Activated CD4-positive, alpha-beta T cell treated with anti-CD3 and anti-CD28 coated beads, Interleukin-2, amount 10 ng/mL, durations not matched to agents 24 days and 14 days (primary cell): ENCODE measurements at regions not wholly inside any gene's neighbourhood (a gene's known extent, or its start where the extent isn't known, plus 50 kb on each side); places are given as distances from the start of the nearest gene placed in this dataset.

Source experiments
- DNase-seq: peaks from one replicate; pipeline ENCODE4 v3.0.0; 2022
- H3K27ac Mint-ChIP-seq: one replicate; pipeline ENCODE4 v1.8.0; 2022; ENCODE audit warnings: mild to moderate bottlenecking, mixed read lengths
- H3K27me3 Mint-ChIP-seq: one replicate; pipeline ENCODE4 v1.8.0; 2022; ENCODE audit warnings: mixed read lengths
- H3K36me3 Mint-ChIP-seq: one replicate; pipeline ENCODE4 v1.8.0; 2022; ENCODE audit warnings: low read depth, mild to moderate bottlenecking, mixed read lengths
- H3K4me1 Mint-ChIP-seq: one replicate; pipeline ENCODE4 v1.8.0; 2021; ENCODE audit warnings: mixed read lengths
- H3K4me3 Mint-ChIP-seq: one replicate; pipeline ENCODE4 v1.8.0; 2022; ENCODE audit warnings: mild to moderate bottlenecking, moderate library complexity, mixed read lengths
- H3K9me3 Mint-ChIP-seq: one replicate; pipeline ENCODE4 v1.8.0; 2021; ENCODE audit warnings: mixed read lengths
- intact Hi-C: fragments of 100-400 bp; cut with micrococcal nuclease; formaldehyde crosslinking; loops from one replicate; pipeline ENCODE4 v1.15.1; 2023

GRCh38 chrX:122546269-122546668, 637.8 kb upstream of the GRIA3 start:
- Mint-ChIP-seq H3K4me3 (no peak overlapping the region), H3K9me3 (no peaks in the 10 kb centered on the region), H3K27ac (no peak overlapping the region), H3K36me3 (no peaks in the 10 kb centered on the region), H3K27me3 (no peaks in the 10 kb centered on the region), H3K4me1 (no peaks in the 10 kb centered on the region)
- intact Hi-C loops = no loop called here
- DNase-seq = no peak

GRCh38 chrX:122552286-122552800, 631.7 kb upstream of the GRIA3 start:
- intact Hi-C loops = no loop called here
- no peaks in the 10 kb centered on the region for H3K36me3 Mint-ChIP-seq
- no peaks in the 10 kb centered on the region for H3K9me3 Mint-ChIP-seq
- no peaks in the 10 kb centered on the region for H3K4me1 Mint-ChIP-seq
- H3K27me3 Mint-ChIP-seq = no peaks in the 10 kb centered on the region
- no peak overlapping the region for H3K27ac Mint-ChIP-seq
- DNase-seq = no peak
- H3K4me3 Mint-ChIP-seq = no peak overlapping the region

GRCh38 chrX:122555925-122556324, 628.2 kb upstream of the GRIA3 start:
- intact Hi-C loops = no loop called here
- no peaks in the 10 kb centered on the region for H3K9me3 Mint-ChIP-seq
- H3K4me3 Mint-ChIP-seq = no peak overlapping the region
- DNase-seq = no peak
- no peaks in the 10 kb centered on the region for H3K4me1 Mint-ChIP-seq
- H3K27ac Mint-ChIP-seq = no peak overlapping the region
- no peaks in the 10 kb centered on the region for H3K27me3 Mint-ChIP-seq
- H3K36me3 Mint-ChIP-seq = no peaks in the 10 kb centered on the region

DNA sequence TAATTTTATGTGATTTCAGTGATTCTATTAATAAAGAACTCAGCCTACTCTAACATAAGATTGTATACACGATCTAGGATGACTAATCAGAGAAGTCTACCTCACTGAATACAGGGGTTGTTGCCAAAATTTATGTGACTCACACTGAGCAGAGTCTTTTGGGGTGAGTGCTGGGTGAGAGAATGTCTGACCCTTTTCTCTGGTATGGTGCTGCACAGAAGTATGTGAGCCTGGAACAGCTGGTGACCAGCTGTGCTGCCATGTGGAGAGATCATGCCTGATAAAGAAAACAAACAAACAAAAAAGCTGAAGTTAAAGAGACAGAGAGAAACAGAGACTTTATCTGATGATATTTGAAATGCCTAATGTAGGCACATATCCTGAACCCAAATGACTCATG, 618.1 kb upstream of the GRIA3 start:
- Mint-ChIP-seq H3K4me1 (no peaks in the 10 kb centered on the region), H3K36me3 (no peaks in the 10 kb centered on the region), H3K27ac (no peak overlapping the region), H3K9me3 (no peaks in the 10 kb centered on the region), H3K4me3 (no peak overlapping the region), H3K27me3 (no peaks in the 10 kb centered on the region)
- DNase-seq = no peak
- intact Hi-C loops = no loop called here

DNA sequence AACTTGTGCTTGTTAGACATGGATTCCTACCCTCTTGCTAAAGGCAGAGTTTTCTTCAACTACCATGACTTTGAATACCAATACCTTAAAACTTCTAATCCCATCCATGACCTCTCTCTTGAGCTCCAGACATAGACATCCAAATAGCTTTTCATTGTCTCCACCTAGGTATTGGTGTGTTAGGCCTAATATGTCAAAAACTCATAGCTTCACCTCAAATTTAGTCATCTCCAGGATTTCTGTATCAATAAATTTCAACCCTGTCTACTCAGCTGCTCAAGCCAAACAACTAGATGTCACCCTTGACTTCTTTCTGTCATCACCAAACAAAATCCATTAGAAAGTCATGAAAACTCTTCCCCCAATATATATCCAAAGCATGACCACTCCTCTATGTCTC, 617.7 kb upstream of the GRIA3 start:
- DNase-seq = no peak
- H3K27me3 Mint-ChIP-seq = no peaks in the 10 kb centered on the region
- H3K36me3 Mint-ChIP-seq = no peaks in the 10 kb centered on the region
- no peak overlapping the region for H3K27ac Mint-ChIP-seq
- H3K9me3 Mint-ChIP-seq = no peaks in the 10 kb centered on the region
- intact Hi-C loops = no loop called here
- H3K4me3 Mint-ChIP-seq = no peak overlapping the region
- no peaks in the 10 kb centered on the region for H3K4me1 Mint-ChIP-seq

GRCh38 chrX:122567911-122568310, 616.2 kb upstream of the GRIA3 start:
- Mint-ChIP-seq H3K36me3 (no peaks in the 10 kb centered on the region), H3K4me1 (no peaks in the 10 kb centered on the region), H3K27me3 (no peaks in the 10 kb centered on the region), H3K27ac (no peak overlapping the region), H3K9me3 (no peaks in the 10 kb centered on the region), H3K4me3 (no peak overlapping the region)
- no peak for DNase-seq
- intact Hi-C loops = no loop called here

DNA sequence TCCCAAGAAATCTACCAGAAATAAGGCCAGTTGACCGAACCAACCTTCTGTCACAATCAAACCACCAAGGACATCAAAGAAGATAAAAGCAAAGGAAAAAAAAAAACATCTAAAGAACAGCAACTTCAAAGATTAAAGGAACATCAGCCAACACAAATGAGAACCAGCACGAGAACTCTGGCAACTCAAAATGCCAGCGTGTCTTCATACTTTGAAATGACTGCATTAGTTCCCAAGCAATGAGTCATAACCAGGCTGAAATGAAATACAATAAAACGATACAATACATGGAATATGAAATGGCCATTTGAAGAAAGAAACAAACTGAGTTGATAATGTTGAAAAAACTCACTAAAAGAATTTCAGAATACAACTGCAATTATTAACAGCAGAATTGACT, 611.6 kb upstream of the GRIA3 start:
- intact Hi-C loops = no loop called here
- H3K4me3 Mint-ChIP-seq = no peak overlapping the region

DNA sequence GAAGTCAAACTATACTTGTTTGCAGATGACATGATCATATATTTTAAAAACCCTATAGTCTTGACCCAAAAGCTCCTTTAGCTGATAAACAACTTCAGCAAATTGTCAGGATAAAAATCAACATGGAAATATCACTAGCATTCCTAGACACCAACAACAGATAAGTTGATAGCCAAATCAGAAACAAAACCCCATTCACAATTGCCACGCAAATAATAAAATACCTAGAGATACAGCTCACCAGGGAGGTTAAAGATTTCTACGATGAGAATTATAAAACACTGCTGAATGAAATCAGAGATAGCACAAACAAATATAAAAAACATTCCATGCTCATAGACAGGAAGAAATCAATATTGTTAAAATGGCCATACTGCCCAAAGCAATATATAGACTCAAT, 605.0 kb upstream of the GRIA3 start:
- DNase-seq = no peak
- Mint-ChIP-seq H3K4me1 (no peaks in the 10 kb centered on the region), H3K27ac (no peak overlapping the region), H3K4me3 (no peak overlapping the region), H3K27me3 (no peaks in the 10 kb centered on the region), H3K9me3 (peaks cover 4% of the 10 kb centered on the region), H3K36me3 (no peaks in the 10 kb centered on the region)
- intact Hi-C loops = no loop called here

More for the DNA sequence above, 611.6 kb upstream of the GRIA3 start:
- Mint-ChIP-seq H3K9me3 (peaks cover 4% of the 10 kb centered on the region), H3K27me3 (no peaks in the 10 kb centered on the region), H3K27ac (no peak overlapping the region), H3K4me1 (no peaks in the 10 kb centered on the region), H3K36me3 (no peaks in the 10 kb centered on the region)
- no peak for DNase-seq

GRCh38 chrX:122579526-122579925, 604.6 kb upstream of the GRIA3 start:
- Mint-ChIP-seq H3K4me1 (no peaks in the 10 kb centered on the region), H3K27ac (no peak overlapping the region)

GRCh38 chrX:122582280-122582974, 601.7 kb upstream of the GRIA3 start:
- Mint-ChIP-seq H3K27ac (no peak overlapping the region), H3K9me3 (no peaks in the 10 kb centered on the region), H3K4me1 (no peaks in the 10 kb centered on the region), H3K36me3 (no peaks in the 10 kb centered on the region), H3K4me3 (no peak overlapping the region), H3K27me3 (no peaks in the 10 kb centered on the region)
- intact Hi-C loops = no loop called here
- DNase-seq = no peak

More at GRCh38 chrX:122579526-122579925, 604.6 kb upstream of the GRIA3 start:
- Mint-ChIP-seq H3K36me3 (no peaks in the 10 kb centered on the region), H3K27me3 (no peaks in the 10 kb centered on the region), H3K4me3 (no peak overlapping the region), H3K9me3 (peaks cover 4% of the 10 kb centered on the region)
- no peak for DNase-seq
- intact Hi-C loops = no loop called here

DNA sequence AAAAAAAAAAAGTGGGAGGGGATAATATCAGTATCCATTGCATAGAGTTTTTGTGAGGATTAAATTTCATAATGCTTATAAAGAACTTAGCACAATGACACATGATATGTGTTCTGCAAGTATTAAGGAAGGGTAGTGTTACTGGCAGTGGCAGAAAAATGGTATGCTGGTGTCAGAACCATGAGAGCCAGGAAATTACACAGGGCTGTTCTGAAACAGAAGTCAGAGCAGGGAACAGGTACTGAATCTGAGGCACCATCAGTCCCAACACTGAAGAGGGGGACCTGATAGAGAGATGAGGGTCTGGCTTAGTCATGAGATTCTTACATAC, 601.1 kb upstream of the GRIA3 start:
- H3K27me3 Mint-ChIP-seq = no peaks in the 10 kb centered on the region
- intact Hi-C loops = no loop called here
- H3K4me3 Mint-ChIP-seq = no peak overlapping the region
- H3K4me1 Mint-ChIP-seq = no peaks in the 10 kb centered on the region
- H3K9me3 Mint-ChIP-seq = no peaks in the 10 kb centered on the region
- H3K36me3 Mint-ChIP-seq = no peaks in the 10 kb centered on the region
- DNase-seq = no peak
- H3K27ac Mint-ChIP-seq = no peak overlapping the region

DNA sequence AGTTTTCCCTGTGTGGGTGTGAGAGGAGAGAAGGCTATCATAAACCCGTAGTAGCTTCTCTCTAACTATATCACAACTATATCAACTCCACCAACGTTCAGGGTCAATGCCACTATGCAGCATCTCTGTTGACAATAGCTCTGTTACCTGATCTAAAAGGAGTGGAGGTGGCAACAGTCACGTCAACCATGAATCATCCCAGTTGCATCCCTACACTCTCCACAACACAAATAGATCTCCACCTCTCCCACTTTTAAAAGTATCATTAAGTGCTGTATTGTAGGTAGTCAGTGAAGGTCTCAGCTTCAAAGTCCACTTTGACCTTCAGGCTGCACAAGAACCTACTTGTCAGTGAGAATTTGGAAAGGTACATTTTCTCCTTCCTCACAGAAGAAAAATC, 600.5 kb upstream of the GRIA3 start:
- intact Hi-C loops = no loop called here
- no peaks in the 10 kb centered on the region for H3K9me3 Mint-ChIP-seq
- H3K27me3 Mint-ChIP-seq = no peaks in the 10 kb centered on the region
- no peak for DNase-seq
- no peak overlapping the region for H3K27ac Mint-ChIP-seq
- no peak overlapping the region for H3K4me3 Mint-ChIP-seq
- no peaks in the 10 kb centered on the region for H3K36me3 Mint-ChIP-seq
- H3K4me1 Mint-ChIP-seq = no peaks in the 10 kb centered on the region

DNA sequence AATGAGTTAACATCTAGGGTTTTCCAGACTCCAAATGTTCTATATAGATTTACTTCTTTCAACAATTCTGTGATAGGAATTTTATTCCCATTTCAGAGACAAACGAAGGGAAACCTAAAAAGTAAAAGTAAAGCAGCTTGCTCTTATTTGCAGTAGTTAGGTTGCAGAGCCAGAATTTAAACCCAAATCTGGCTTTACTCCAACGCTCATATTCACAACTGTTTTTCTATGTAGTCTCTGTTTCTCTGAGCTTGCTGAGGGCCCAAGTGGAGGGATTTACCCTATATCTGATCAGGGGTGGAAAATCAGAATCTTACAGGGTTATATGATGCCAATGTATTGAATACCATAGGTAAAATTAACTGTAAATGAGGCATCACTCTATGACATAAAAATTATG, 599.1 kb upstream of the GRIA3 start:
- intact Hi-C loops = no loop called here
- Mint-ChIP-seq H3K27me3 (no peaks in the 10 kb centered on the region), H3K9me3 (no peaks in the 10 kb centered on the region), H3K36me3 (no peaks in the 10 kb centered on the region), H3K4me1 (no peaks in the 10 kb centered on the region), H3K27ac (no peak overlapping the region), H3K4me3 (no peak overlapping the region)
- no peak for DNase-seq

GRCh38 chrX:122586831-122587230, 597.2 kb upstream of the GRIA3 start:
- Mint-ChIP-seq H3K4me3 (no peak overlapping the region), H3K4me1 (no peaks in the 10 kb centered on the region), H3K27ac (no peak overlapping the region), H3K9me3 (no peaks in the 10 kb centered on the region), H3K27me3 (no peaks in the 10 kb centered on the region), H3K36me3 (no peaks in the 10 kb centered on the region)
- DNase-seq = no peak
- intact Hi-C loops = no loop called here

GRCh38 chrX:122591546-122591945, 592.5 kb upstream of the GRIA3 start:
- Mint-ChIP-seq H3K4me1 (no peaks in the 10 kb centered on the region), H3K27ac (no peak overlapping the region), H3K4me3 (no peak overlapping the region), H3K9me3 (no peaks in the 10 kb centered on the region), H3K36me3 (no peaks in the 10 kb centered on the region), H3K27me3 (no peaks in the 10 kb centered on the region)
- intact Hi-C loops = no loop called here
- no peak for DNase-seq
